Astrocyte (in vitro differentiated cells and primary cell): ENCODE measurements at regions not wholly inside any gene's neighbourhood (a gene's known extent, or its start where the extent isn't known, plus 50 kb on each side); places are given as distances from the start of the nearest gene placed in this dataset.

Source experiments
- CTCF ChIP-seq: IDR thresholded peaks from 2 replicates; pipeline ENCODE4 v1.5.1; 2011; ENCODE audit warnings: low read depth, mild to moderate bottlenecking, inconsistent platforms, low read length, moderate library complexity; ENCODE audit not compliant: insufficient read depth
- EZH2 ChIP-seq: IDR thresholded peaks from 2 replicates; pipeline ENCODE4 v1.6.1; 2012; ENCODE audit warnings: mild to moderate bottlenecking, low read length, inconsistent platforms; ENCODE audit not compliant: insufficient read depth

DNA sequence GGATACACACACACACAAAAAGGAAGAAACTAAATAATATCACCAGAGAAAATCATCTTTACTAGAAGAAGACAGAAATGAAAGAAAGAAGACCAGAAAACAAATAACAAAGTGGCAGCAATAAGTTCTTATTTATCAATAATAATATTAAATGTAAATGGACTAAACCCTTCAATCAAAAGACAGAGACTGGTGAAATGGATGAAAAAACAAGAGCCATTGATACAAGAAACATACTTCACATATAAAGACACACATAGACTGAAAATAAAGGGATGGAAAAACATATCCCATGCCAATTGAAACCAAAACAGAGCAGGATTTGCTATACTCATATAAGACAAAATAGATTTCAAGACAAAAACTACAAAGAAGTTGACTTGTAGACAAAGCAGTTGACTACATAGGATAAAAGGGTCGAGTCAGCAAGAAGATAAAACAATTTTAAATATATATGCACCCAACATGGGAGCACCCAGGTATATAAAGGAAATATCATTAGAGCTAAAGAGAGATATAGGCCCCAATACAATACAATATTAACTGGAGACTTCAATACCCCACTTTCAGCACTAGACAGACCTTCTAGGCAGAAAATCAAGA, 259.4 kb downstream of the EPM2A start:
- TF ChIP-seq CTCF (no peak), EZH2 (no peak)
